Stimulated activated CD8-positive, alpha-beta memory T cell treated with anti-CD3 and anti-CD28 coated beads, Interleukin-4, amount 100 ng/mL, for 1 hour (primary cell): ENCODE measurements at regions not wholly inside any gene's neighbourhood (a gene's known extent, or its start where the extent isn't known, plus 50 kb on each side); places are given as distances from the start of the nearest gene placed in this dataset.

Source experiments
- DNase-seq, 2 donors: peaks; one replicate each; pipeline ENCODE4 v3.0.0-alpha.2; 2020; ENCODE audit warnings: low read depth in 2 of 2, low spot score in 1 of 2

GRCh38 chr9:79006546-79006945 lies 565.2 kb upstream of the TLE4 start:
- DNase-seq: no peak

DNA sequence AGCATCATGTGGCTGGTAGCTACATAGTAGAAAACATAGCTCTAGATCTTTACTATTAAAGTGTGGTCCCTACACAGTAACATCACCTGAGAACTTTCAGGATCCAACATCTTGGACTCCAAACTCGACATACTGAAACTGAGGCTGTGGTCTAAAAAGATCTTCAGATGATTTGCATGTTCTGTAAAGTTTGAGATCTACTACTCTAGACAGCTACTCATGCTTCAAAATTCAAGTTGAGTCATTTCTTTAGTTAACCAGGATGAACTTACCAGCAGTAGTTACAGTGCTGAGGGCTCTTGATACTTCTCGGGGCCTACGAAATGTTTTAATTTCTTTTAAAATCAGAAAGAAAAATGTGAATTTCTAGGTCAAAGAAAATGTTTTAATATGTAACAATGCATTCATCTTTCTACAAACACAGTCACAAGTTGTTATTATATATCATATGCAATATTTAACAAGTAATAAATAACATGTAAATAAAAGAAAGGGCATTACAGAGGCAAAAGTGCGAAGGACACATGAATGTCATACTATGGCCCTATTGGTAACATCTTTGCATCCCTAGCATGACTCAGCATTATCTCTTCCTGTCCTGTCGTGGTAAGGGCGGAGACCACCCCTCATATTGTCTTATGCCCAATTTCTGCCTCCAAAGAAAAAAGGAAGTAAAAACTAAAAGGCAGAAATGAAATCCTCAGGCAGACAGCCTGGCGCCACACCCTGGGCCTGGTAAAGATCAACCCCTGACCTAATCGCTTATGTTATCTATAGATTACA lies 563.9 kb upstream of the TLE4 start:
- no peak for DNase-seq

DNA sequence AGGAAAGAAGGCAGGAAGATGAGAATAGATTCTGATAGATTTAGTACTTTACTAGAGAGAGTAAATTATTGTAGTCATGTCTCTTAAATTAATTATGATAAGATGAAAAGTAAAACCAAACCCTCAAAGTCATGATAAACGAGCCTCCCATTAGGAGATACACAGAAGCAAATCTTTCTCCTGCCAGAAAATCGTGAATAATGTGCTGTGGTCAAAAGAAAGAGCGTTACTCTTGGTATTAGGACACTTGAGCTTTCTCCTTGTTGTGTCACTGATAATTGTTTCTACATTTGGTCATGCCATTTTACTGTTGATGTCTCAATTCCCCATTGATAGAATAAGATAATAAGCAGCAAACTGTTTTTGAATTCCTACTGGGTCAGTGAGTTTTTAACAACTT lies 562.8 kb upstream of the TLE4 start:
- DNase-seq: no peak

DNA sequence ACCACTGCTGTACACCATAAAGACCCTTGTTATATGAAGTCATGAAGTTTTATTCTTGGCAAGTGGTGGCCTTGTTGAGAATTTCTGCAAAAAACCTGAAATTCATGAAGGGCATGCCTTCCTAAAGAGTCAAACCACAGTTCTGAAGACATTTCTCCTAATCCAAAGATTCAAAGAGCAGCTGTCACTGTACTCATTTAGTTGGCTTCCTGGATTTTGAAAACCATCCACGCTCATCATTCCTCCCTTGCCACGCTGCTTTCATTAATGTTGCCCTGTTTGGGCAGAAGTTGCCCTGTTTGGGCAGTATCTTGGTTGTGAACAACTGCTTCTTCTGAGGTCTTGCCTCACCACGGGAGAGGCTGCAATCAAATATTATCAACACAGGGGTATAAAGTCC lies 560.3 kb upstream of the TLE4 start:
- DNase-seq: no peak

- DNase-seq: no peak
These were observed 559.2 kb upstream of the TLE4 start for GRCh38 chr9:79012561-79012960.

GRCh38 chr9:79013715-79014610 lies 557.8 kb upstream of the TLE4 start:
- no peak for DNase-seq

GRCh38 chr9:79014929-79015699 lies 556.7 kb upstream of the TLE4 start:
- DNase-seq: no peak

GRCh38 chr9:79015951-79016350 lies 555.8 kb upstream of the TLE4 start:
- DNase-seq: no peak

GRCh38 chr9:79020276-79020675 lies 551.5 kb upstream of the TLE4 start:
- DNase-seq: no peak

- DNase-seq: no peak
These were observed 550.7 kb upstream of the TLE4 start for GRCh38 chr9:79021084-79021483.

DNA sequence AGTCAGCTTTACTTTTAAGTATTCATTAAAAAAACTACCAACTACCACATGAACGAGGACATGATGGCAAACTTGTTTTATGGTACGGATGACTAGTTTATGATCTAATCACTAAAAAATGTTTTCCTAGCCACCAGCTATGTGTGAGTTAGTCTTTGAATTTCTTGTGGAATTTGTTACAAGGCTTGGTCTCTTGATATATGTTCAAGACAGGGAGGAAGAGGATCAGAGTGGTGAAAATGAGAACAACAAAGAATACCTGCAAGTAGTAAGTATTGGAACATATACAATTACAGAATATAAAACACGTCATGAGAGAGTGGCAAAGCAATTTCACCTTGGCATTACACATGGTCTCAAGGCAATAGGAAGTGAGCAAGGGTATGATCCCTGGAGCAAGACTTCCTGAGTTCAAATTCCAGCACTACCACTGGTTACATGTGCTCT lies 548.6 kb upstream of the TLE4 start:
- no peak for DNase-seq

DNA sequence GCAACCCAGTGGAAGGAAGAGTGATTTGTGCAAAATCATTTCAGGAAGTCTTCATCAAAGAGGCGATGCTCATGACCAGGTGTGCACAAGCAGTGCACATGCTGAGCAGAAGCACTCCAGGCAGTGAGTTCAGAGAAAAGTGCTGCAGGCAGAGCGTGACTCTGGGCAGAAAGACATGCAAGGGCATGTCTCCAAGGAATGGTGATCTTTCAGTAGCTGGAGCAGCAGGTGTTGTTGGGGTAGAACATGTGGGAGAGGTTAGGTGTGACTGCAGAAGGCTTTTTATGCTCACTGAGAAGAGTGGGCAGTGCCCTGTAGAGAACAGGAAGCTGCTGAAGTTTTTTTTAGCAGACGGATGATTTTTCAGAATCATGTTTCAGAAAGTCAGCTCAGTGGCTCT lies 545.4 kb upstream of the TLE4 start:
- no peak for DNase-seq

GRCh38 chr9:79028101-79028500 lies 543.7 kb upstream of the TLE4 start:
- no peak for DNase-seq

DNA sequence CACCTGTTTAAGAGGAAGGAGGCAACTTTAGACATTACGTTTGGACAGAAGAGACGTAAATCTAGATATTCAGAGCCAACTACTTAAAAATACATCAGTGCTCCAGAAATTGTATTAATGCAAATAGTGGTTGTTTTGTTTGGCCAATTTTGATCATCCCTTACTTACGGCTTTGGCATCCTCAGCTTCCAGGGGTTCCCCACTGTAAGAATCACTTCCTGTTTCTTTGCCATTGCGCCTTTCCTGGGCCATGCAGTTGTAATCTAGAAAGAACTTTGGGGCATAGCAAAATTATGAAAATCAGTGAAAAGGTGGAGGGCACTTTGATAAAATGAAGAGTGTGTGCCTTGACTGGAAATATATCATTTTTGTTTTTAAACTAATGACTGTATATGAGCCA lies 537.2 kb upstream of the TLE4 start:
- DNase-seq: no peak

DNA sequence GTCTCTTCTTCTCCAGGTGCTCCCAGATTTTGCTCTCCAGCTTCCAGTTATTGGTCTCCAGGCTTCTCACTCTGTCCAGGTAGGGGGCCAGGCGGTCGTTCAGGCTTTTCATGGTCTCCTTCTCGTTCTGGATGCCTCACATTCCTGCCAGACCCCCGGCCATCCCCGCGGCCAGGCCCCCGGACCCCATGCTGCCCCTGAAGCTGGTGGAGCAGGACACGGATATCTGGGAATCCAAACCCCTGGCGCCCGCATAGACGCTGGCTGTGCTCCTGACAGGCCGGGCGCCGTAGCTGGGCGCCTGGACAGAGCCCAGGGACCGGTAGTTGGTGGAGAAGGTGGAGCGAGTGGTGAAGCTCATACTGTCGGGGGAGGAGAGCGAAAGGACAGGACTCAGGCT lies 534.4 kb upstream of the TLE4 start:
- no peak for DNase-seq

DNA sequence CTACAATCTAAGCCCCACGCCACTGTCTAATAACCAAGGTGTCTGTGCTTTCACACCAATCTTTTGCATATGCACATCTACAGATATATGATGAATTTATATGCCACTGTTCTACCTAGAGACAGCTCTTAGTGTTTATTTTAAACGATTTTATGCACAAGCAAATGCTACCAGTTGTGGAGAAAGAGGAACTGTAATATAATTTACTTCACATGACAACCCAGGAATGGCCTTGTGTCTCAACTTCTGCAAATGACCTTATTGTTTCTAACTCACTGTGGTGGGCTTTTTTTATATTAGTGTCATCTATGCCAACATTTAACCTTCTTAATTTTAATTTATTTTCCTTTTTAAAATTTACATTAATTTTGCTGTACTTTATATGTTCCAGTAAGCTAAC lies 531.1 kb upstream of the TLE4 start:
- no peak for DNase-seq

GRCh38 chr9:79041266-79041665 lies 530.5 kb upstream of the TLE4 start:
- no peak for DNase-seq

DNA sequence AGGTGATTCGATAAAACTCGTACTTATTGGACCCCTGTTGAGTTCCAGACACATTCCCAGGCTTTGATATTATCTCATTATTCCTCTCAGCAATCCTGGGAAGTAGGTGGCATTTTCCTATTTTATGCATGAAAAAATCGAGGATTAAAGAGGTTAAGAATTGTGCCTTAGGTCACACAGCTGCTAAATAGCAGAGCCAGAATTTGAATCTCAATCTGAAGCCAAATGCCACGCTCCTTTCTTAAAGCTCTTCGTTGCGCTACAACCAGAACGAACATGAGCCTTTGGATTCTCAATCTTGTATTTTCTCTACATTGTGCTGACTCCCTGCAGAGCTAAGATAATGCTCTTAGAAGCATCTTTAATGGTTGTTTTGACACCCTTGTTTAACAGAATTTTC lies 527.8 kb upstream of the TLE4 start:
- no peak for DNase-seq

GRCh38 chr9:79046401-79046800 lies 525.4 kb upstream of the TLE4 start:
- DNase-seq: no peak

GRCh38 chr9:79049371-79049770 lies 522.4 kb upstream of the TLE4 start:
- no peak for DNase-seq

GRCh38 chr9:79053598-79053997 lies 518.2 kb upstream of the TLE4 start:
- DNase-seq: no peak

GRCh38 chr9:79054500-79054899 lies 517.3 kb upstream of the TLE4 start:
- DNase-seq: no peak
